ENCODE measurements at regions not wholly inside any gene's neighbourhood (a gene's known extent, or its start where the extent isn't known, plus 50 kb on each side); places are given as distances from the start of the nearest gene placed in this dataset.

DNA sequence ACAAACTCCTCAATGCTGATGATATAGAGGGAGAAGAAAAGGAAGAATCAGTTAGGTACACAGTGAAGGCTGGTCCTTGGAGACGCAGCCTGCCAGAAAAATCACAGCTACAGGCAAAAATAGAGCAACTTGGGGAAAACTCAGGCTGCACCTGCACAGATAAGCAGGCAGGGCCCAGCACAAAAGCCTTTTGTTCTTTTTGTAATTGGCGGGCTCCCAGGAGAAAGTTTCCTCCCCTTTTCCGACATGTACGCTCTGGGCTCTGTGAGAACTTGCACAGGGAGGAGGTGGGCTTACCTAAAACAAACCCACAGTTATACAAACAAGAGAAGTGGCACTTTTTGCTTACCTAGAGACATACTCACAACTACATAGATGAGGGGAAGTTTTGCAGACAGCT lies 813.4 kb upstream of the EPHA6 start:
- Histone ChIP-seq H3K9me2 (ENCODE audit: insufficient read depth) (no peaks in the 10 kb centered on the region), H4K20me1 (ENCODE audit: insufficient read depth) (no peaks in the 10 kb centered on the region), H3K4me2 (ENCODE audit: low read length) (no peak overlapping the region), H3K27me3 (ENCODE audit: insufficient read depth, low read length) (no peaks in the 10 kb centered on the region), H3K4me3 (replicated peaks in 1 of 2; ENCODE audit: low read depth in 1 of 2, low read length in 2 of 2) (no peak overlapping the region), H3K79me2 (ENCODE audit: insufficient read depth, low read length) (no peaks in the 10 kb centered on the region), H3K36me3 (ENCODE audit: control insufficient read depth in 1 of 2, insufficient read depth in 2 of 2, low read length in 2 of 2) (no peaks in the 10 kb centered on the region), H3K9ac (ENCODE audit: low read length) (no peak overlapping the region), H3K4me1 (ENCODE audit: control insufficient read depth in 1 of 2, insufficient read depth in 2 of 2, low read length in 2 of 2) (no peaks in the 10 kb centered on the region), H2AFZ (ENCODE audit: low read depth, low read length, poor library complexity, severe bottlenecking) (no peak overlapping the region), H3K9me3 (ENCODE audit: control insufficient read depth in 1 of 2, insufficient read depth in 1 of 2, low read depth in 1 of 2, low read length in 2 of 2) (peaks cover 0 to 10% of the 10 kb centered on the region in 2 experiments; a peak in 2 of 4 replicates), H3K27ac (ENCODE audit: low read depth, low read length) (no peak overlapping the region)
- CTCF ChIA-PET, result no interaction called here
- RAD21 ChIA-PET (ENCODE audit: low non-redundant PET in 1 of 2, low total read pairs in 2 of 2, uncharacterized antibody in 2 of 2, unreplicated experiment in 2 of 2), result no interaction called here
- intact Hi-C loops (cut with micrococcal nuclease), result no loop called here
- BruUV-seq (replicated peaks), result no TSS peak
- ATAC-seq (no peak), DNase-seq (ENCODE audit: low read depth, low spot score) (no peak)
- no peak for TF ChIP-seq ZBTB33 (IDR thresholded peaks at IDR 0.05; ENCODE audit: extremely low read depth, insufficient replicate concordance, low read length)
- no peak for TF ChIP-seq EZH2phosphoT487 (IDR thresholded peaks at IDR 0.05; ENCODE audit: borderline replicate concordance)
- no peak for TF ChIP-seq FOSL1 (IDR thresholded peaks at IDR 0.05; ENCODE audit: low read depth)
- TF ChIP-seq RAD21 (IDR thresholded peaks at IDR 0.05; ENCODE audit: low read depth), result no peak
- TF ChIP-seq ZNF274 (IDR thresholded peaks at IDR 0.05; ENCODE audit: low read depth, low read length), result no peak
- no peak for TF ChIP-seq CEBPB (IDR thresholded peaks at IDR 0.05; ENCODE audit: low read depth)
- no peak for TF ChIP-seq SP1 (IDR thresholded peaks at IDR 0.05; ENCODE audit: low read depth)
- TF ChIP-seq SIN3A (IDR thresholded peaks at IDR 0.05; ENCODE audit: low read depth), result no peak
- no peak for TF ChIP-seq CBX3 (IDR thresholded peaks at IDR 0.05; ENCODE audit: low read depth)
- no peak for TF ChIP-seq JUND (IDR thresholded peaks at IDR 0.05)
- TF ChIP-seq REST (IDR thresholded peaks at IDR 0.05; ENCODE audit: low read depth), result no peak
- no peak for TF ChIP-seq ELF1 (IDR thresholded peaks at IDR 0.05; ENCODE audit: borderline replicate concordance, low read depth)
- TF ChIP-seq, protein P1, sequence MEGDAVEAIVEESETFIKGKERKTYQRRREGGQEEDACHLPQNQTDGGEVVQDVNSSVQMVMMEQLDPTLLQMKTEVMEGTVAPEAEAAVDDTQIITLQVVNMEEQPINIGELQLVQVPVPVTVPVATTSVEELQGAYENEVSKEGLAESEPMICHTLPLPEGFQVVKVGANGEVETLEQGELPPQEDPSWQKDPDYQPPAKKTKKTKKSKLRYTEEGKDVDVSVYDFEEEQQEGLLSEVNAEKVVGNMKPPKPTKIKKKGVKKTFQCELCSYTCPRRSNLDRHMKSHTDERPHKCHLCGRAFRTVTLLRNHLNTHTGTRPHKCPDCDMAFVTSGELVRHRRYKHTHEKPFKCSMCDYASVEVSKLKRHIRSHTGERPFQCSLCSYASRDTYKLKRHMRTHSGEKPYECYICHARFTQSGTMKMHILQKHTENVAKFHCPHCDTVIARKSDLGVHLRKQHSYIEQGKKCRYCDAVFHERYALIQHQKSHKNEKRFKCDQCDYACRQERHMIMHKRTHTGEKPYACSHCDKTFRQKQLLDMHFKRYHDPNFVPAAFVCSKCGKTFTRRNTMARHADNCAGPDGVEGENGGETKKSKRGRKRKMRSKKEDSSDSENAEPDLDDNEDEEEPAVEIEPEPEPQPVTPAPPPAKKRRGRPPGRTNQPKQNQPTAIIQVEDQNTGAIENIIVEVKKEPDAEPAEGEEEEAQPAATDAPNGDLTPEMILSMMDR (IDR thresholded peaks at IDR 0.05 in 2 of 3, conservative IDR thresholded peaks at IDR 0.05 in 1 of 3; ENCODE audit: borderline replicate concordance in 1 of 3, insufficient read depth in 1 of 3, low read depth in 2 of 3, low read length in 2 of 3), result no peak
- TF ChIP-seq, protein P2, sequence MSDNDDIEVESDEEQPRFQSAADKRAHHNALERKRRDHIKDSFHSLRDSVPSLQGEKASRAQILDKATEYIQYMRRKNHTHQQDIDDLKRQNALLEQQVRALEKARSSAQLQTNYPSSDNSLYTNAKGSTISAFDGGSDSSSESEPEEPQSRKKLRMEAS (IDR thresholded peaks at IDR 0.05), result no peak
- TF ChIP-seq SRF (IDR thresholded peaks at IDR 0.05; ENCODE audit: low read depth), result no peak
- no peak for TF ChIP-seq ZFX (IDR thresholded peaks at IDR 0.05)
- TF ChIP-seq EZH2 (IDR thresholded peaks at IDR 0.05), result no peak
- no peak for TF ChIP-seq YY1 (IDR thresholded peaks at IDR 0.05; ENCODE audit: extremely low read depth, insufficient replicate concordance, low read depth, low read length)
- POLR2A ChIA-PET, result no interaction called here
